ENCODE measurements at regions not wholly inside any gene's neighbourhood (a gene's known extent, or its start where the extent isn't known, plus 50 kb on each side); places are given as distances from the start of the nearest gene placed in this dataset.

GRCh38 chr16:65827231-65827630 lies 539.3 kb upstream of the CDH5 start:
- Histone ChIP-seq H2AK9ac (replicated peaks; ENCODE audit: low read depth, low read length, poor library complexity) (no peak overlapping the region), H2BK120ac (ENCODE audit: low read depth, low read length) (no peak overlapping the region), H3K9ac (ENCODE audit: low read depth, low read length) (no peak overlapping the region), H3K4ac (ENCODE audit: low read depth, low read length) (no peak overlapping the region), H4K5ac (ENCODE audit: low read depth, low read length) (no peak overlapping the region), H2BK5ac (ENCODE audit: low read depth, low read length, poor library complexity, severe bottlenecking) (no peak overlapping the region), H3K18ac (ENCODE audit: low read depth, low read length) (no peak overlapping the region), H3K9me3 (ENCODE audit: control insufficient read depth, insufficient read depth, low read length) (peaks cover 2% of the 10 kb centered on the region), H2AK5ac (ENCODE audit: low read depth, low read length) (no peak overlapping the region), H4K91ac (ENCODE audit: insufficient read depth, low read depth, low read length) (no peak overlapping the region), H3K4me2 (ENCODE audit: low read depth, low read length) (no peak overlapping the region), H2BK15ac (ENCODE audit: low read depth, low read length) (no peak overlapping the region), H4K20me1 (ENCODE audit: insufficient read depth, low read length) (no peaks in the 10 kb centered on the region), H3K23ac (ENCODE audit: low read depth, low read length) (no peak overlapping the region), H3K9me1 (ENCODE audit: insufficient read depth, low read length) (no peaks in the 10 kb centered on the region), H3K4me1 (ENCODE audit: control insufficient read depth, insufficient read depth, low read length) (no peaks in the 10 kb centered on the region), H3K4me3 (ENCODE audit: insufficient read depth, low read depth, low read length) (no peak overlapping the region), H3K56ac (ENCODE audit: extremely low read depth, insufficient read depth, low read length) (no peak overlapping the region), H3K27me3 (ENCODE audit: control insufficient read depth, insufficient read depth, low read length) (peaks cover 25% of the 10 kb centered on the region), H2BK20ac (ENCODE audit: low read depth, low read length) (no peak overlapping the region), H3K14ac (replicated peaks; ENCODE audit: low read depth, low read length) (no peak overlapping the region), H3K79me1 (ENCODE audit: low read depth in 1 of 2, low read length in 2 of 2) (no peaks in the 10 kb centered on the region), H3K36me3 (ENCODE audit: control insufficient read depth, insufficient read depth, low read length) (no peaks in the 10 kb centered on the region), H2AFZ (replicated peaks; ENCODE audit: low read length, poor library complexity) (no peak overlapping the region), H4K8ac (ENCODE audit: low read depth in 2 of 2, low read length in 2 of 2) (no peak overlapping the region), H3K27ac (ENCODE audit: insufficient read depth, low read length) (no peak overlapping the region)
- dilution Hi-C loops (cut with HindIII; ENCODE audit: low sequenced_read_pairs, unreplicated experiment) = no loop called here
- in situ Hi-C loops (cut with MboI; ENCODE audit: low sequenced_read_pairs) = no loop called here
- DNase-seq (no peak), ATAC-seq (ENCODE audit: low read depth) (no peak)
- WGBS, 2 experiments (ENCODE audit: extremely low coverage in 2 of 2, insufficient read length in 1 of 2) = no CpG with 5 or more reads among the region's 2 CpGs
- ChIA-PET CTCF (no interaction called here), POLR2A (ENCODE audit: unreplicated experiment) (no interaction called here)
- no peak for TF ChIP-seq RFX5 (IDR thresholded peaks at IDR 0.05; ENCODE audit: low read depth, low read length)
- no TSS peak for BruUV-seq (replicated peaks)
- intact Hi-C loops (cut with micrococcal nuclease) = no loop called here
